HG03097 (cell line): ENCODE measurements at regions not wholly inside any gene's neighbourhood (a gene's known extent, or its start where the extent isn't known, plus 50 kb on each side); places are given as distances from the start of the nearest gene placed in this dataset.
"Not testable (repeated sequence)": the region's sequence is repeated elsewhere in the genome, so short reads cannot be mapped to it uniquely, and the experiment has no call there.

Source experiments
- ATAC-seq: cut with Tn5 transposase; IDR thresholded peaks from one replicate; pipeline ENCODE4 v1.9.1; 2021; ENCODE audit not compliant: unreplicated experiment, low FRiP score

GRCh38 chr4:15332377-15332776 is 95.5 kb upstream of the C1QTNF7 start:
- ATAC-seq, result no peak

- no peak for ATAC-seq
Measured at GRCh38 chr4:15333692-15334633, 93.9 kb upstream of the C1QTNF7 start.

- ATAC-seq, result no peak
Measured at GRCh38 chr4:15336410-15337167, 91.2 kb upstream of the C1QTNF7 start.

- not testable (repeated sequence) for ATAC-seq
Measured at GRCh38 chr4:15337168-15337657, 90.6 kb upstream of the C1QTNF7 start.

GRCh38 chr4:15339737-15340136 is 88.1 kb upstream of the C1QTNF7 start:
- no peak for ATAC-seq

- ATAC-seq, result no peak
Measured at GRCh38 chr4:15340332-15340731, 87.5 kb upstream of the C1QTNF7 start.

GRCh38 chr4:15340902-15341732 is 86.7 kb upstream of the C1QTNF7 start:
- ATAC-seq, result no peak

- ATAC-seq, result no peak
Measured at GRCh38 chr4:15341733-15342300, 86.0 kb upstream of the C1QTNF7 start.

GRCh38 chr4:15343000-15343399 is 84.8 kb upstream of the C1QTNF7 start:
- no peak for ATAC-seq

GRCh38 chr4:15343581-15343980 is 84.3 kb upstream of the C1QTNF7 start:
- ATAC-seq, result no peak

GRCh38 chr4:15344041-15344440 is 83.8 kb upstream of the C1QTNF7 start:
- no peak for ATAC-seq

- no peak for ATAC-seq
Measured at GRCh38 chr4:15345134-15345533, 82.7 kb upstream of the C1QTNF7 start.

GRCh38 chr4:15348236-15348635 is 79.6 kb upstream of the C1QTNF7 start:
- no peak for ATAC-seq

- ATAC-seq, result no peak
Measured at GRCh38 chr4:15348695-15349094, 79.1 kb upstream of the C1QTNF7 start.

- ATAC-seq, result no peak
Measured at GRCh38 chr4:15349531-15349935, 78.3 kb upstream of the C1QTNF7 start.

GRCh38 chr4:15349965-15350364 is 77.9 kb upstream of the C1QTNF7 start:
- no peak for ATAC-seq

GRCh38 chr4:15352524-15352923 is 75.3 kb upstream of the C1QTNF7 start:
- no peak for ATAC-seq

GRCh38 chr4:15353207-15353606 is 74.6 kb upstream of the C1QTNF7 start:
- no peak for ATAC-seq

- no peak for ATAC-seq
Measured at GRCh38 chr4:15354371-15355297, 73.2 kb upstream of the C1QTNF7 start.
